Sigmoid colon (tissue), 4 donors: ENCODE measurements at regions not wholly inside any gene's neighbourhood (a gene's known extent, or its start where the extent isn't known, plus 50 kb on each side); places are given as distances from the start of the nearest gene placed in this dataset.

Source experiments
- EP300 ChIP-seq, 4 donors: sonication (generic); formaldehyde crosslinking; IDR thresholded peaks; one replicate each; pipeline ENCODE4 v1.6.1; 2017; ENCODE audit warnings: antibody characterized with exemption in 4 of 4
- POLR2A ChIP-seq, 2 donors: fragments of 450-650 bp; IDR thresholded peaks; one replicate each; pipeline ENCODE4 v1.6.1; 2016; ENCODE audit warnings: antibody characterized with exemption in 2 of 2, mild to moderate bottlenecking in 2 of 2, moderate library complexity in 2 of 2
- TF ChIP-seq, protein P1 (sequence below), 4 experiments: fragments of 450-650 bp in 3 of 4; fragments of 200-600 bp in 1 of 4; IDR thresholded peaks; one replicate each; pipeline ENCODE4 v1.5.1; 2016 to 2019; ENCODE audit warnings: antibody characterized with exemption in 4 of 4, mild to moderate bottlenecking in 3 of 4, moderate library complexity in 2 of 4

DNA sequence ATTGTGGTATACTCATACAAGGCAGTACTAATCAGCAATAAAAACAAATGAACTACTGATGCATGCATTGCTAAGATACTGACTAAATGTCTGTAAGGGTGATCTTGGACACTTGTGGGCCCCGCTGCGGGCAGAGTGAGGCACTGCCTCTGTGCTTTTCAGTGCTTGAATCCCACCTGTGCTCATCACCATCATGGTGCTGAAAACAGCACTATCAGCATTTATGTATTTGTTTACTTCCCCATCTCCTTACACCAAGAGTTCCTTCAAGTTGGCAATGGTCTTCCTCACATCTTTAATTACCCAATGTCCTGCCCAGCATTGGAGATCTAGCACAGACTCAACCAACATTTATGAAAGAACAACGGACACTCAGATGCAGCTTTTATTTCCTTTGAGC is 193.7 kb upstream of the RFC3 start:
- TF ChIP-seq, protein P1, sequence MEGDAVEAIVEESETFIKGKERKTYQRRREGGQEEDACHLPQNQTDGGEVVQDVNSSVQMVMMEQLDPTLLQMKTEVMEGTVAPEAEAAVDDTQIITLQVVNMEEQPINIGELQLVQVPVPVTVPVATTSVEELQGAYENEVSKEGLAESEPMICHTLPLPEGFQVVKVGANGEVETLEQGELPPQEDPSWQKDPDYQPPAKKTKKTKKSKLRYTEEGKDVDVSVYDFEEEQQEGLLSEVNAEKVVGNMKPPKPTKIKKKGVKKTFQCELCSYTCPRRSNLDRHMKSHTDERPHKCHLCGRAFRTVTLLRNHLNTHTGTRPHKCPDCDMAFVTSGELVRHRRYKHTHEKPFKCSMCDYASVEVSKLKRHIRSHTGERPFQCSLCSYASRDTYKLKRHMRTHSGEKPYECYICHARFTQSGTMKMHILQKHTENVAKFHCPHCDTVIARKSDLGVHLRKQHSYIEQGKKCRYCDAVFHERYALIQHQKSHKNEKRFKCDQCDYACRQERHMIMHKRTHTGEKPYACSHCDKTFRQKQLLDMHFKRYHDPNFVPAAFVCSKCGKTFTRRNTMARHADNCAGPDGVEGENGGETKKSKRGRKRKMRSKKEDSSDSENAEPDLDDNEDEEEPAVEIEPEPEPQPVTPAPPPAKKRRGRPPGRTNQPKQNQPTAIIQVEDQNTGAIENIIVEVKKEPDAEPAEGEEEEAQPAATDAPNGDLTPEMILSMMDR (IDR thresholded peaks at IDR 0.05): no peak
- TF ChIP-seq EP300 (IDR thresholded peaks at IDR 0.05) (no peak), POLR2A (IDR thresholded peaks at IDR 0.05) (no peak)
